OCI-LY3 (cell line): ENCODE measurements at regions not wholly inside any gene's neighbourhood (a gene's known extent, or its start where the extent isn't known, plus 50 kb on each side); places are given as distances from the start of the nearest gene placed in this dataset.
A peak's percentile ranks its signal among the peaks of the same experiment; 100 is the strongest.

Source experiments
- H2AFZ ChIP-seq: fragments of 200-600, 300-600 bp; shearing (Covaris generic); 2 replicates; pipeline ENCODE4 v1.6.0; 2014; ENCODE audit warnings: antibody characterized with exemption, low read depth, low read length
- H3K27ac ChIP-seq: fragments of 200-600, 300-600 bp; sonication (generic); 2 replicates; pipeline ENCODE4 v1.5.1; 2014; ENCODE audit warnings: mild to moderate bottlenecking, low read length, moderate library complexity, mixed read lengths
- H3K27me3 ChIP-seq: fragments of 200-600, 300-600 bp; sonication (generic); 2 replicates; pipeline ENCODE4 v1.6.1; 2014; ENCODE audit warnings: low read depth, low read length, mixed read lengths
- H3K36me3 ChIP-seq: fragments of 200-600, 300-600 bp; sonication (generic); replicated peaks from 2 replicates; pipeline ENCODE3; 2014; ENCODE audit warnings: low read depth, low read length, mixed read lengths
- H3K4me1 ChIP-seq: fragments of 300-600, 200-600 bp; sonication (generic); 2 replicates; pipeline ENCODE4 v1.6.1; 2014; ENCODE audit warnings: low read length, mixed read lengths
- H3K4me2 ChIP-seq: fragments of 200-600, 300-600 bp; sonication (generic); 2 replicates; pipeline ENCODE4 v1.6.1; 2014; ENCODE audit warnings: low read length, mixed read lengths
- H3K4me3 ChIP-seq: fragments of 300-600, 200-600 bp; sonication (generic); 2 replicates; pipeline ENCODE4 v1.5.1; 2014; ENCODE audit warnings: antibody characterized with exemption, mild to moderate bottlenecking, low read length, moderate library complexity
- H3K79me2 ChIP-seq: fragments of 300-600, 200-600 bp; shearing (Covaris generic); 2 replicates; pipeline ENCODE4 v1.6.1; 2014; ENCODE audit warnings: mild to moderate bottlenecking, low read length, mixed read lengths
- H3K9ac ChIP-seq: fragments of 300-600, 200-600 bp; shearing (Covaris generic); 2 replicates; pipeline ENCODE4 v1.6.0; 2014; ENCODE audit warnings: mild to moderate bottlenecking, low read length, moderate library complexity
- H3K9me3 ChIP-seq: fragments of 200-600, 300-600 bp; shearing (Covaris generic); 2 replicates; pipeline ENCODE4 v1.6.1; 2014; ENCODE audit warnings: low read length, mixed read lengths; ENCODE audit not compliant: insufficient read depth
- H4K20me1 ChIP-seq: fragments of 200-600, 300-600 bp; sonication (generic); 2 replicates; pipeline ENCODE4 v1.6.1; 2016; ENCODE audit warnings: low read length, mixed read lengths; ENCODE audit not compliant: insufficient read depth
- EZH2phosphoT487 ChIP-seq: fragments of 200-600 bp; shearing (Covaris generic); IDR thresholded peaks from 2 replicates; pipeline ENCODE4 v1.6.1; 2018; ENCODE audit warnings: antibody characterized with exemption, mixed run types, low read depth
- TF ChIP-seq, protein P1 (sequence below): fragments of 200-600, 300-600 bp; sonication (generic); IDR thresholded peaks from 2 replicates; pipeline ENCODE4 v1.5.1; 2014; ENCODE audit warnings: antibody characterized with exemption, low read length, low read depth

GRCh38 chr3:145882436-145882835, 278.5 kb downstream of the PLOD2 start:
- Histone ChIP-seq H3K27me3 (no peaks in the 10 kb centered on the region), H3K4me3 (no peak overlapping the region), H2AFZ (no peak overlapping the region), H3K79me2 (no peaks in the 10 kb centered on the region), H3K4me1 (no peaks in the 10 kb centered on the region), H3K9ac (no peak overlapping the region), H4K20me1 (no peaks in the 10 kb centered on the region), H3K36me3 (no peaks in the 10 kb centered on the region), H3K27ac (no peak overlapping the region), H3K4me2 (no peak overlapping the region), H3K9me3 (no peaks in the 10 kb centered on the region)
- TF ChIP-seq, protein P1, sequence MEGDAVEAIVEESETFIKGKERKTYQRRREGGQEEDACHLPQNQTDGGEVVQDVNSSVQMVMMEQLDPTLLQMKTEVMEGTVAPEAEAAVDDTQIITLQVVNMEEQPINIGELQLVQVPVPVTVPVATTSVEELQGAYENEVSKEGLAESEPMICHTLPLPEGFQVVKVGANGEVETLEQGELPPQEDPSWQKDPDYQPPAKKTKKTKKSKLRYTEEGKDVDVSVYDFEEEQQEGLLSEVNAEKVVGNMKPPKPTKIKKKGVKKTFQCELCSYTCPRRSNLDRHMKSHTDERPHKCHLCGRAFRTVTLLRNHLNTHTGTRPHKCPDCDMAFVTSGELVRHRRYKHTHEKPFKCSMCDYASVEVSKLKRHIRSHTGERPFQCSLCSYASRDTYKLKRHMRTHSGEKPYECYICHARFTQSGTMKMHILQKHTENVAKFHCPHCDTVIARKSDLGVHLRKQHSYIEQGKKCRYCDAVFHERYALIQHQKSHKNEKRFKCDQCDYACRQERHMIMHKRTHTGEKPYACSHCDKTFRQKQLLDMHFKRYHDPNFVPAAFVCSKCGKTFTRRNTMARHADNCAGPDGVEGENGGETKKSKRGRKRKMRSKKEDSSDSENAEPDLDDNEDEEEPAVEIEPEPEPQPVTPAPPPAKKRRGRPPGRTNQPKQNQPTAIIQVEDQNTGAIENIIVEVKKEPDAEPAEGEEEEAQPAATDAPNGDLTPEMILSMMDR: no peak
- no peak for TF ChIP-seq EZH2phosphoT487

DNA sequence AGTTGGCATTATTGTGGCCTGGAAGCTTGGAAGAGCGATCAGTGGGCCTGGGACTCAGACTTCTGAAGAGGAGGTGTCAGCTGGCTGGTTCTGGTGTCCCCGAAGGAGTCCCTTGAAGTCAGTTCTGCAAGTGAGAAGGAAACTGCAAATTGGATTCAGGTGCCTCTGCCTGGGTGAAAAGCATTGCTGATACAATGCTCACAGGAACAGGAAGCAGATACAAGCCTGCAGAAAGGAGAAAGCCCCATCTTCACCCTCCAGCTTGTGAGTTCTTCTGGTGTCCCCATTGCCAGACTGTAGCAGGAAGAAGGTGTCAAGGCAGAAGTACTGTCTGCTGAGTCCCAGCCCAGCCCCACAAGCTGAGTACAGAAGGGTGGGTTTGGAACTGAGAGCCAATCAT, 271.3 kb downstream of the PLOD2 start:
- Histone ChIP-seq H3K79me2 (no peaks in the 10 kb centered on the region), H3K4me2 (peak overlapping the region; percentile 36), H3K36me3 (no peaks in the 10 kb centered on the region), H3K9me3 (no peaks in the 10 kb centered on the region), H4K20me1 (no peaks in the 10 kb centered on the region), H3K4me1 (peaks cover 28% of the 10 kb centered on the region), H3K27me3 (no peaks in the 10 kb centered on the region), H3K9ac (no peak overlapping the region), H3K4me3 (no peak overlapping the region), H3K27ac (peak overlapping the region; percentile 12; the same call in 1 of the 2 replicates), H2AFZ (peak overlapping the region; percentile 96)
- TF ChIP-seq, protein P1: no peak
- TF ChIP-seq EZH2phosphoT487: no peak

GRCh38 chr3:145892869-145893268, 268.1 kb downstream of the PLOD2 start:
- Histone ChIP-seq H3K27ac (no peak overlapping the region), H4K20me1 (no peaks in the 10 kb centered on the region), H3K4me2 (peak overlapping the region; percentile 49), H3K27me3 (no peaks in the 10 kb centered on the region), H3K4me1 (peaks cover 31% of the 10 kb centered on the region), H3K36me3 (no peaks in the 10 kb centered on the region), H3K79me2 (no peaks in the 10 kb centered on the region), H3K4me3 (peak overlapping the region; percentile 13), H3K9me3 (no peaks in the 10 kb centered on the region), H2AFZ (0 out of 2 replicates have a peak overlapping the region, but pooled peaks have one; percentile 20), H3K9ac (no peak overlapping the region)
- no peak for TF ChIP-seq EZH2phosphoT487
- TF ChIP-seq, protein P1: no peak

DNA sequence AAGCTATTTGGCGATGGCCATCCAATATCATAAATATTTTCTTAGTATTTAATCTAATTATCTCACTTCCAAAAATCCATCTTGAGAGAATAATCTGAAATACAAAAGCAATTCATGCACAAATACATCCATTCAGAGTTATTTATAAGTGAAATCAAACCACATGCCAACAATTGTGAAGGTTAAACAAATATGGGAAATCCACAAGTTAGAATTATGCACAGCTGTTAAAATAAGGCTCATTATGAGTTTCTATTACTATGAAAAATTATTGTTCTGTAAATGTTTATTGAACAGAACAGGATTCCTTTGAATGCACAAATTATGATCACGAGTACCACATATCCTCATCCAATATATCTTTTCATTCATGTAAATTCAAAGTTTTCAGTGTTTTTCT, 267.7 kb downstream of the PLOD2 start:
- Histone ChIP-seq H3K27ac (no peak overlapping the region), H4K20me1 (no peaks in the 10 kb centered on the region), H2AFZ (no peak overlapping the region), H3K4me2 (no peak overlapping the region; the same call in 1 of the 2 replicates), H3K4me1 (peaks cover 35% of the 10 kb centered on the region), H3K36me3 (no peaks in the 10 kb centered on the region), H3K27me3 (no peaks in the 10 kb centered on the region), H3K9ac (no peak overlapping the region), H3K9me3 (no peaks in the 10 kb centered on the region), H3K4me3 (no peak overlapping the region), H3K79me2 (no peaks in the 10 kb centered on the region)
- no peak for TF ChIP-seq EZH2phosphoT487
- TF ChIP-seq, protein P1: no peak
